OCI-LY1 (cell line): ENCODE measurements at regions not wholly inside any gene's neighbourhood (a gene's known extent, or its start where the extent isn't known, plus 50 kb on each side); places are given as distances from the start of the nearest gene placed in this dataset.

Experiments used
- H2AFZ ChIP-seq: fragments of 200-600 bp; sonication (generic), shearing (Covaris generic); 2 replicates; pipeline ENCODE4 v1.6.0; 2014; ENCODE audit warnings: antibody characterized with exemption, mild to moderate bottlenecking, low read length
- H3F3A ChIP-seq: fragments of 200-600 bp; sonication (generic), shearing (Covaris generic); 2 replicates; pipeline ENCODE4 v1.6.0; 2014; ENCODE audit warnings: mild to moderate bottlenecking, antibody characterized with exemption, low read length, moderate library complexity; ENCODE audit not compliant: insufficient read depth
- H3K27ac ChIP-seq: fragments of 200-600 bp; sonication (generic); 2 replicates; pipeline ENCODE4 v1.5.1; 2014; ENCODE audit warnings: low read length, mixed run types, mild to moderate bottlenecking, low read depth; ENCODE audit not compliant: poor library complexity, severe bottlenecking
- H3K27me3 ChIP-seq: fragments of 200-600 bp; sonication (generic); 2 replicates; pipeline ENCODE4 v1.6.0; 2014; ENCODE audit warnings: antibody characterized with exemption, mild to moderate bottlenecking, low read length, moderate library complexity; ENCODE audit not compliant: insufficient read depth
- H3K36me3 ChIP-seq: fragments of 200-600 bp; sonication (generic); 2 replicates; pipeline ENCODE4 v1.6.1; 2014; ENCODE audit warnings: mild to moderate bottlenecking, antibody characterized with exemption, low read length, moderate library complexity, mixed read lengths; ENCODE audit not compliant: insufficient read depth
- H3K4me1 ChIP-seq: fragments of 200-600 bp; sonication (generic); 2 replicates; pipeline ENCODE4 v1.5.1; 2014; ENCODE audit warnings: mild to moderate bottlenecking, low read length, moderate library complexity; ENCODE audit not compliant: insufficient read depth, severe bottlenecking
- H3K4me2 ChIP-seq: fragments of 200-600 bp; sonication (generic), shearing (Covaris generic); 2 replicates; pipeline ENCODE4 v1.6.1; 2014; ENCODE audit warnings: low read length
- H3K4me3 ChIP-seq: fragments of 200-600 bp; sonication (generic); 2 replicates; pipeline ENCODE4 v1.5.1; 2014; ENCODE audit warnings: low read length, low read depth, mild to moderate bottlenecking, mixed read lengths; ENCODE audit not compliant: poor library complexity, severe bottlenecking
- H3K79me2 ChIP-seq: fragments of 200-600 bp; shearing (Covaris generic); 2 replicates; pipeline ENCODE4 v1.6.1; 2016; ENCODE audit warnings: mixed run types, low read length, mixed read lengths; ENCODE audit not compliant: insufficient read depth
- H3K9ac ChIP-seq: fragments of 200-600 bp; sonication (generic), shearing (Covaris generic); 2 replicates; pipeline ENCODE4 v1.6.1; 2014; ENCODE audit warnings: mild to moderate bottlenecking, low read length, mixed read lengths
- H3K9me2 ChIP-seq: fragments of 200-600 bp; sonication (generic), shearing (Covaris generic); 2 replicates; pipeline ENCODE4 v1.6.1; 2014; ENCODE audit warnings: low read depth, mild to moderate bottlenecking, low read length, mixed read lengths
- H3K9me3 ChIP-seq: fragments of 200-600 bp; shearing (Covaris generic); 2 replicates; pipeline ENCODE4 v1.6.1; 2014; ENCODE audit warnings: low read length, mixed read lengths
- H4K20me1 ChIP-seq: fragments of 200-600 bp; sonication (generic), shearing (Covaris generic); 2 replicates; pipeline ENCODE4 v1.6.0; 2016; ENCODE audit warnings: mild to moderate bottlenecking, low read length; ENCODE audit not compliant: insufficient read depth
- CTCF ChIP-seq: fragments of 200-600 bp; sonication (generic), shearing (Covaris generic); IDR thresholded peaks from 2 replicates; pipeline ENCODE4 v1.5.1; 2017; ENCODE audit warnings: mild to moderate bottlenecking, antibody characterized with exemption, low read length, moderate library complexity, mixed read lengths
- EZH2 ChIP-seq: fragments of 200-600 bp; sonication (generic), shearing (Covaris generic); IDR thresholded peaks from 2 replicates; pipeline ENCODE4 v1.8.0; 2017; ENCODE audit warnings: borderline replicate concordance, mixed run types, mild to moderate bottlenecking, antibody characterized with exemption, low read length, moderate library complexity, mixed read lengths

GRCh38 chr1:209291715-209292114, 291.8 kb upstream of the CAMK1G start:
- H4K20me1 ChIP-seq: no peaks in the 10 kb centered on the region

GRCh38 chr1:209302779-209303568, 280.5 kb upstream of the CAMK1G start:
- Histone ChIP-seq H3K27me3 (no peaks in the 10 kb centered on the region), H3K9me3 (no peaks in the 10 kb centered on the region), H3F3A (no peaks in the 10 kb centered on the region), H3K9me2 (no peaks in the 10 kb centered on the region), H4K20me1 (no peaks in the 10 kb centered on the region), H3K27ac (no peak overlapping the region), H3K79me2 (no peaks in the 10 kb centered on the region), H3K9ac (no peak overlapping the region), H3K36me3 (no peaks in the 10 kb centered on the region), H3K4me2 (no peak overlapping the region), H3K4me1 (no peaks in the 10 kb centered on the region), H3K4me3 (no peak overlapping the region), H2AFZ (no peak overlapping the region)
- no peak for TF ChIP-seq EZH2
- TF ChIP-seq CTCF: no peak

More at GRCh38 chr1:209291715-209292114, 291.8 kb upstream of the CAMK1G start:
- no peaks in the 10 kb centered on the region for H3K9me2 ChIP-seq
- H2AFZ ChIP-seq: no peak overlapping the region
- no peaks in the 10 kb centered on the region for H3K79me2 ChIP-seq
- no peak overlapping the region for H3K27ac ChIP-seq
- no peak overlapping the region for H3K4me3 ChIP-seq
- no peaks in the 10 kb centered on the region for H3K36me3 ChIP-seq
- no peaks in the 10 kb centered on the region for H3F3A ChIP-seq
- H3K9ac ChIP-seq: no peak overlapping the region
- H3K4me1 ChIP-seq: no peaks in the 10 kb centered on the region
- no peak for TF ChIP-seq CTCF
- TF ChIP-seq EZH2: no peak
- H3K9me3 ChIP-seq: no peaks in the 10 kb centered on the region
- no peaks in the 10 kb centered on the region for H3K27me3 ChIP-seq
- H3K4me2 ChIP-seq: no peak overlapping the region

GRCh38 chr1:209304166-209304565, 279.3 kb upstream of the CAMK1G start:
- H3K4me2 ChIP-seq: no peak overlapping the region
- no peak overlapping the region for H3K4me3 ChIP-seq
- H3K27me3 ChIP-seq: no peaks in the 10 kb centered on the region
- no peak overlapping the region for H2AFZ ChIP-seq
- no peaks in the 10 kb centered on the region for H3K79me2 ChIP-seq
- no peak overlapping the region for H3K9ac ChIP-seq
- H3F3A ChIP-seq: no peaks in the 10 kb centered on the region
- H3K27ac ChIP-seq: no peak overlapping the region
- H3K4me1 ChIP-seq: no peaks in the 10 kb centered on the region
- H4K20me1 ChIP-seq: no peaks in the 10 kb centered on the region
- TF ChIP-seq CTCF (no peak), EZH2 (no peak)
- no peaks in the 10 kb centered on the region for H3K9me2 ChIP-seq
- H3K9me3 ChIP-seq: no peaks in the 10 kb centered on the region
- no peaks in the 10 kb centered on the region for H3K36me3 ChIP-seq
